HepG2 (cell line): ENCODE measurements at regions not wholly inside any gene's neighbourhood (a gene's known extent, or its start where the extent isn't known, plus 50 kb on each side); places are given as distances from the start of the nearest gene placed in this dataset.
A peak's percentile ranks its signal among the peaks of the same experiment; 100 is the strongest.

Experiments
- CREM ChIP-seq, 2 experiments: sonication (generic) in 1 of 2; formaldehyde crosslinking in 1 of 2; IDR thresholded peaks; 2 replicates each; pipeline versions ENCODE4 v1.4.0 to v1.6.1; 2016 to 2020; ENCODE audit warnings: antibody characterized with exemption in 1 of 2, mild to moderate bottlenecking in 1 of 2, missing genetic modification reagents in 1 of 2
- HIVEP1 ChIP-seq: sonication (generic); formaldehyde crosslinking; IDR thresholded peaks from 2 replicates; pipeline ENCODE4 v1.4.0; 2020; ENCODE audit warnings: mild to moderate bottlenecking, missing genetic modification reagents
- HMG20A ChIP-seq: IDR thresholded peaks from 2 replicates; pipeline ENCODE4 v1.6.1; 2016; ENCODE audit warnings: borderline replicate concordance
- HOXA3 ChIP-seq: sonication (generic); formaldehyde crosslinking; IDR thresholded peaks from 2 replicates; pipeline ENCODE4 v1.5.0; 2020; ENCODE audit warnings: missing genetic modification reagents
- MYNN ChIP-seq: sonication (generic); formaldehyde crosslinking; IDR thresholded peaks from 2 replicates; pipeline ENCODE4 v1.4.0; 2020; ENCODE audit warnings: mild to moderate bottlenecking, low read depth, missing genetic modification reagents
- NCOA2 ChIP-seq: sonication (generic); formaldehyde crosslinking; IDR thresholded peaks from 2 replicates; pipeline ENCODE4 v1.8.0; 2022; ENCODE audit warnings: inconsistent platforms
- NR1H2 ChIP-seq: sonication (generic); formaldehyde crosslinking; IDR thresholded peaks from 2 replicates; pipeline ENCODE4 v1.8.1; 2022; ENCODE audit warnings: low read depth, missing genetic modification reagents, borderline replicate concordance
- PAWR ChIP-seq: sonication (generic); formaldehyde crosslinking; IDR thresholded peaks from 2 replicates; pipeline ENCODE4 v1.4.0; 2020; ENCODE audit warnings: missing genetic modification reagents, mild to moderate bottlenecking, borderline replicate concordance
- POGZ ChIP-seq: sonication (generic); formaldehyde crosslinking; IDR thresholded peaks from 2 replicates; pipeline ENCODE4 v1.4.0; 2020; ENCODE audit warnings: mild to moderate bottlenecking, missing genetic modification reagents
- RCOR2 ChIP-seq: IDR thresholded peaks from 2 replicates; pipeline ENCODE4 v1.6.1; 2016; ENCODE audit warnings: missing biosample characterization, missing genetic modification reagents
- RELA ChIP-seq: sonication (generic); formaldehyde crosslinking; IDR thresholded peaks from 2 replicates; pipeline ENCODE4 v1.4.0; 2020; ENCODE audit warnings: missing genetic modification reagents
- RXRB ChIP-seq: IDR thresholded peaks from 2 replicates; pipeline ENCODE4 v1.6.1; 2016; ENCODE audit warnings: borderline replicate concordance, missing genetic modification reagents, missing compliant biosample characterization
- TBP ChIP-seq: sonication (generic); formaldehyde crosslinking; IDR thresholded peaks from 2 replicates; pipeline ENCODE4 v1.5.0; 2020; ENCODE audit warnings: missing genetic modification reagents
- ZNF12 ChIP-seq: sonication (generic); formaldehyde crosslinking; IDR thresholded peaks from 2 replicates; pipeline ENCODE4 v1.5.0; 2020; ENCODE audit warnings: missing genetic modification reagents
- ZNF225 ChIP-seq: sonication (generic); formaldehyde crosslinking; IDR thresholded peaks from 2 replicates; pipeline ENCODE4 v1.4.0; 2020; ENCODE audit warnings: mild to moderate bottlenecking, missing genetic modification reagents
- ZNF343 ChIP-seq: sonication (generic); formaldehyde crosslinking; IDR thresholded peaks from 2 replicates; pipeline ENCODE4 v1.4.0; 2020; ENCODE audit warnings: mild to moderate bottlenecking, missing genetic modification reagents
- ZNF44 ChIP-seq: sonication (generic); formaldehyde crosslinking; IDR thresholded peaks from 2 replicates; pipeline ENCODE4 v1.5.1; 2020; ENCODE audit warnings: mild to moderate bottlenecking, missing genetic modification reagents
- ZNF563 ChIP-seq: sonication (generic); formaldehyde crosslinking; IDR thresholded peaks from 2 replicates; pipeline ENCODE4 v1.8.0; 2022; ENCODE audit warnings: mild to moderate bottlenecking, moderate library complexity, missing genetic modification reagents
- TF ChIP-seq, protein P1 (sequence below): sonication (generic); formaldehyde crosslinking; IDR thresholded peaks from 2 replicates; pipeline ENCODE4 v1.4.0; 2020; ENCODE audit warnings: mild to moderate bottlenecking, missing genetic modification reagents
- TF ChIP-seq, protein P2 (sequence below): sonication (generic); formaldehyde crosslinking; IDR thresholded peaks from 2 replicates; pipeline ENCODE4 v1.5.0; 2020; ENCODE audit warnings: mild to moderate bottlenecking, missing genetic modification reagents
- TF ChIP-seq, protein P3 (sequence below): sonication (generic); formaldehyde crosslinking; IDR thresholded peaks from 2 replicates; pipeline ENCODE4 v1.9.0; 2021; ENCODE audit warnings: missing genetic modification reagents, borderline replicate concordance
- TF ChIP-seq, protein P4 (sequence below): IDR thresholded peaks from 2 replicates; pipeline ENCODE4 v1.6.1; 2016; ENCODE audit warnings: low read depth

DNA sequence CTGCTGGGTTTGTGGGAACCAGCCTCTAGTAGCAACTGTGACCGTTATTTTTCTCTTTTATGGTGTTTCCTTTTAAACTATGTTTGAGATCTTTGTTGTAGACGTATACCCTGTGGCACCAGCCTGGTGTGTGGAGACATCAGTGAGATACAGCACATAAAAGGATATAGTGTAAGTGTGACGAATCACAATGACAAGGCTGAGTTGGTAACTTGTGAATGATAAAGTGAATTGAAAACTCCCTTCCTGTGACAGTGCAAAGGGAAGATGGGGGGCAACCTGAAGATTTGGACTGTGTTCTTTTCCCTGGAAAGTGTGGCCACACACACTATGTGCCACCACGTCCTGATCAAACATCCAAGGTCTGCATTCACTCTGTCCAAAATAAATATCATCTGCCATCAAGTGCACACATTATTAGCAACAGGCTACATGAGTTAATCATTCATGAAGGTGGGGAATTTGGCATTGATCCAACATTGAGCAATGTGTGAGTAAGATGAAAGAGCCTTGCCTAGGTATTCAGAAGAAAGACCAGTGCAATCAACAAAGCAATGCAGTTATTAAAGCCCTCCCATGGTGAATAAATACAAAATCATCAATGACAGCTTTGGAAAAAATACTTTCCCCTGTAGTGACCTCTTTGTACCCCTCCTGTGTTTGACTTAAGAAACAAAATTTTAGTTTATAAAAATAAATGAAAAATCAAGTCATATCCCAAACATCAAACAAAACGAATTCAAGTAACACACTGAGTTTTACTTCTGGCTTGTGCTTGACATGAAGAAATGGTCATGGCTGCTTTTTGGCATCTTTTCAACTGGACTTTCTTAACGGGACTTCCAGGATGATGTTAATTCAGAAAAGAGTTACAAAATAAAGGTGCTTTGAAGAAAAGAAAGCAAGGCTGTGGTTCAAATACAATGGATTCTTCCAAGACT lies 1280.5 kb upstream of the ZEB2 start (continued):
- TF ChIP-seq POGZ (CRISPR knock-in tag) (peak; percentile 99), ZNF12 (CRISPR knock-in tag) (peak; percentile 77; the same call in 1 of the 2 replicates), ZNF563 (CRISPR knock-in tag) (no peak), NCOA2 (peak; percentile 99), ZNF225 (no peak), HOXA3 (CRISPR knock-in tag) (peak; percentile 91), ZNF343 (CRISPR knock-in tag) (no peak), PAWR (CRISPR knock-in tag) (no peak), RXRB (CRISPR knock-in tag) (peak; percentile 96), MYNN (CRISPR knock-in tag) (no peak), HMG20A (CRISPR knock-in tag) (peak; percentile 100), RELA (0 out of 2 replicates have a peak, but pooled peaks have one; percentile 78), HIVEP1 (no peak), TBP (CRISPR knock-in tag) (no peak), ZNF44 (CRISPR knock-in tag) (peak; percentile 74; the same call in 1 of the 2 replicates), CREM (IDR thresholded peaks at IDR 0.05) (peak; percentile 96), CREM (CRISPR knock-in tag; IDR thresholded peaks at IDR 0.05) (no peak), NR1H2 (CRISPR knock-in tag) (no peak), RCOR2 (CRISPR knock-in tag) (peak; percentile 97)
- TF ChIP-seq, protein P1, sequence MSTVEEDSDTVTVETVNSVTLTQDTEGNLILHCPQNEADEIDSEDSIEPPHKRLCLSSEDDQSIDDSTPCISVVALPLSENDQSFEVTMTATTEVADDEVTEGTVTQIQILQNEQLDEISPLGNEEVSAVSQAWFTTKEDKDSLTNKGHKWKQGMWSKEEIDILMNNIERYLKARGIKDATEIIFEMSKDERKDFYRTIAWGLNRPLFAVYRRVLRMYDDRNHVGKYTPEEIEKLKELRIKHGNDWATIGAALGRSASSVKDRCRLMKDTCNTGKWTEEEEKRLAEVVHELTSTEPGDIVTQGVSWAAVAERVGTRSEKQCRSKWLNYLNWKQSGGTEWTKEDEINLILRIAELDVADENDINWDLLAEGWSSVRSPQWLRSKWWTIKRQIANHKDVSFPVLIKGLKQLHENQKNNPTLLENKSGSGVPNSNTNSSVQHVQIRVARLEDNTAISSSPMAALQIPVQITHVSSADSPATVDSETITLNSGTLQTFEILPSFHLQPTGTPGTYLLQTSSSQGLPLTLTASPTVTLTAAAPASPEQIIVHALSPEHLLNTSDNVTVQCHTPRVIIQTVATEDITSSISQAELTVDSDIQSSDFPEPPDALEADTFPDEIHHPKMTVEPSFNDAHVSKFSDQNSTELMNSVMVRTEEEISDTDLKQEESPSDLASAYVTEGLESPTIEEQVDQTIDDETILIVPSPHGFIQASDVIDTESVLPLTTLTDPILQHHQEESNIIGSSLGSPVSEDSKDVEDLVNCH (CRISPR knock-in tag): no peak
- TF ChIP-seq, protein P2, sequence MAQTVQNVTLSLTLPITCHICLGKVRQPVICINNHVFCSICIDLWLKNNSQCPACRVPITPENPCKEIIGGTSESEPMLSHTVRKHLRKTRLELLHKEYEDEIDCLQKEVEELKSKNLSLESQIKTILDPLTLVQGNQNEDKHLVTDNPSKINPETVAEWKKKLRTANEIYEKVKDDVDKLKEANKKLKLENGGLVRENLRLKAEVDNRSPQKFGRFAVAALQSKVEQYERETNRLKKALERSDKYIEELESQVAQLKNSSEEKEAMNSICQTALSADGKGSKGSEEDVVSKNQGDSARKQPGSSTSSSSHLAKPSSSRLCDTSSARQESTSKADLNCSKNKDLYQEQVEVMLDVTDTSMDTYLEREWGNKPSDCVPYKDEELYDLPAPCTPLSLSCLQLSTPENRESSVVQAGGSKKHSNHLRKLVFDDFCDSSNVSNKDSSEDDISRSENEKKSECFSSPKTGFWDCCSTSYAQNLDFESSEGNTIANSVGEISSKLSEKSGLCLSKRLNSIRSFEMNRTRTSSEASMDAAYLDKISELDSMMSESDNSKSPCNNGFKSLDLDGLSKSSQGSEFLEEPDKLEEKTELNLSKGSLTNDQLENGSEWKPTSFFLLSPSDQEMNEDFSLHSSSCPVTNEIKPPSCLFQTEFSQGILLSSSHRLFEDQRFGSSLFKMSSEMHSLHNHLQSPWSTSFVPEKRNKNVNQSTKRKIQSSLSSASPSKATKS (CRISPR knock-in tag): peak; percentile 87; the same call in 1 of the 2 replicates
- TF ChIP-seq, protein P3, sequence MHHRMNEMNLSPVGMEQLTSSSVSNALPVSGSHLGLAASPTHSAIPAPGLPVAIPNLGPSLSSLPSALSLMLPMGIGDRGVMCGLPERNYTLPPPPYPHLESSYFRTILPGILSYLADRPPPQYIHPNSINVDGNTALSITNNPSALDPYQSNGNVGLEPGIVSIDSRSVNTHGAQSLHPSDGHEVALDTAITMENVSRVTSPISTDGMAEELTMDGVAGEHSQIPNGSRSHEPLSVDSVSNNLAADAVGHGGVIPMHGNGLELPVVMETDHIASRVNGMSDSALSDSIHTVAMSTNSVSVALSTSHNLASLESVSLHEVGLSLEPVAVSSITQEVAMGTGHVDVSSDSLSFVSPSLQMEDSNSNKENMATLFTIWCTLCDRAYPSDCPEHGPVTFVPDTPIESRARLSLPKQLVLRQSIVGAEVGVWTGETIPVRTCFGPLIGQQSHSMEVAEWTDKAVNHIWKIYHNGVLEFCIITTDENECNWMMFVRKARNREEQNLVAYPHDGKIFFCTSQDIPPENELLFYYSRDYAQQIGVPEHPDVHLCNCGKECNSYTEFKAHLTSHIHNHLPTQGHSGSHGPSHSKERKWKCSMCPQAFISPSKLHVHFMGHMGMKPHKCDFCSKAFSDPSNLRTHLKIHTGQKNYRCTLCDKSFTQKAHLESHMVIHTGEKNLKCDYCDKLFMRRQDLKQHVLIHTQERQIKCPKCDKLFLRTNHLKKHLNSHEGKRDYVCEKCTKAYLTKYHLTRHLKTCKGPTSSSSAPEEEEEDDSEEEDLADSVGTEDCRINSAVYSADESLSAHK: no peak
- TF ChIP-seq, protein P4, sequence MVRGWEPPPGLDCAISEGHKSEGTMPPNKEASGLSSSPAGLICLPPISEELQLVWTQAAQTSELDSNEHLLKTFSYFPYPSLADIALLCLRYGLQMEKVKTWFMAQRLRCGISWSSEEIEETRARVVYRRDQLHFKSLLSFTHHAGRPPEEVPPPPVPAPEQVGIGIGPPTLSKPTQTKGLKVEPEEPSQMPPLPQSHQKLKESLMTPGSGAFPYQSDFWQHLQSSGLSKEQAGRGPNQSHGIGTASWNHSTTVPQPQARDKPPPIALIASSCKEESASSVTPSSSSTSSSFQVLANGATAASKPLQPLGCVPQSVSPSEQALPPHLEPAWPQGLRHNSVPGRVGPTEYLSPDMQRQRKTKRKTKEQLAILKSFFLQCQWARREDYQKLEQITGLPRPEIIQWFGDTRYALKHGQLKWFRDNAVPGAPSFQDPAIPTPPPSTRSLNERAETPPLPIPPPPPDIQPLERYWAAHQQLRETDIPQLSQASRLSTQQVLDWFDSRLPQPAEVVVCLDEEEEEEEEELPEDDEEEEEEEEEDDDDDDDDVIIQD: peak; percentile 99
